Lower leg skin (tissue), 3 donors: ENCODE measurements at regions not wholly inside any gene's neighbourhood (a gene's known extent, or its start where the extent isn't known, plus 50 kb on each side); places are given as distances from the start of the nearest gene placed in this dataset.

Experiments
- POLR2A ChIP-seq, 2 donors: fragments of 450-650 bp; IDR thresholded peaks; one replicate each; pipeline ENCODE4 v1.6.1; 2016 to 2017; ENCODE audit warnings: antibody characterized with exemption in 2 of 2, mild to moderate bottlenecking in 1 of 2, moderate library complexity in 1 of 2
- TF ChIP-seq, protein P1 (sequence below), 3 donors: fragments of 450-650 bp; IDR thresholded peaks; one replicate each; pipeline ENCODE4 v1.5.1; 2016; ENCODE audit warnings: antibody characterized with exemption in 3 of 3, mild to moderate bottlenecking in 3 of 3, moderate library complexity in 2 of 3

DNA sequence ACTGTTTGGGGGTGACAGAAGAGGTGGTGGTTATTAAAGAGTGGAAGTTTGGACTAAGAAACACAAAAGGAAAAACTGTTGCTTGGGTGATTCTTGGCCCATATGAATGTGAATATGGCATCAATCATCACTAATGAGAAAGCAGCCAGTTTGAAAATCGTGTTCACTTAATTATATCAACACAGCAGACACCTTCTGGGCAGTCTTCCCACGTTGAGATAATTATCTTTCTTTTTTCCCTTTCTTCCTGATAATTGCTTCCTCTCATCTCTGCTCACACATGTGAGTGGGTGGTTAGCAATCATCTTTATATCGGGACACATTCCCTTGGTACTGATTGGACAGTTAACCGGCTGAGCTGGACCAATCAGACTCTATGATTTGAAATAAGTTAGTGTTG is 539.7 kb downstream of the AACS start:
- TF ChIP-seq POLR2A (IDR thresholded peaks at IDR 0.05), result no peak
- TF ChIP-seq, protein P1, sequence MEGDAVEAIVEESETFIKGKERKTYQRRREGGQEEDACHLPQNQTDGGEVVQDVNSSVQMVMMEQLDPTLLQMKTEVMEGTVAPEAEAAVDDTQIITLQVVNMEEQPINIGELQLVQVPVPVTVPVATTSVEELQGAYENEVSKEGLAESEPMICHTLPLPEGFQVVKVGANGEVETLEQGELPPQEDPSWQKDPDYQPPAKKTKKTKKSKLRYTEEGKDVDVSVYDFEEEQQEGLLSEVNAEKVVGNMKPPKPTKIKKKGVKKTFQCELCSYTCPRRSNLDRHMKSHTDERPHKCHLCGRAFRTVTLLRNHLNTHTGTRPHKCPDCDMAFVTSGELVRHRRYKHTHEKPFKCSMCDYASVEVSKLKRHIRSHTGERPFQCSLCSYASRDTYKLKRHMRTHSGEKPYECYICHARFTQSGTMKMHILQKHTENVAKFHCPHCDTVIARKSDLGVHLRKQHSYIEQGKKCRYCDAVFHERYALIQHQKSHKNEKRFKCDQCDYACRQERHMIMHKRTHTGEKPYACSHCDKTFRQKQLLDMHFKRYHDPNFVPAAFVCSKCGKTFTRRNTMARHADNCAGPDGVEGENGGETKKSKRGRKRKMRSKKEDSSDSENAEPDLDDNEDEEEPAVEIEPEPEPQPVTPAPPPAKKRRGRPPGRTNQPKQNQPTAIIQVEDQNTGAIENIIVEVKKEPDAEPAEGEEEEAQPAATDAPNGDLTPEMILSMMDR (IDR thresholded peaks at IDR 0.05), result no peak
